ENCODE measurements at regions not wholly inside any gene's neighbourhood (a gene's known extent, or its start where the extent isn't known, plus 50 kb on each side); places are given as distances from the start of the nearest gene placed in this dataset.

- TF ChIP-seq Cebpa-rat (IDR thresholded peaks at IDR 0.05) = no peak
- no peak overlapping the region for H3K4me3 ChIP-seq
- H3K4me2 ChIP-seq = peak overlapping the region in 4 of 11 experiments; percentile 11 to 38 (median 28); a peak in 4 of 22 replicates
- H3K36me3 ChIP-seq = no peaks in the 10 kb centered on the region
- H3K9ac ChIP-seq = no peak overlapping the region
- no peaks in the 10 kb centered on the region for H3K27me3 ChIP-seq
- H3K27ac ChIP-seq = no peak overlapping the region
- H3K9me3 ChIP-seq (replicated peaks in 1 of 11) = peaks cover 0 to 11% (median 0%) of the 10 kb centered on the region in 11 experiments; a peak in 4 of 22 replicates
- peaks cover 0 to 21% (median 10%) of the 10 kb centered on the region in 10 experiments; a peak in 15 of 20 replicates for H3K4me1 ChIP-seq
- no peaks in the 10 kb centered on the region for H4K20me1 ChIP-seq
Measured at GRCh38 chr17:56699186-56699894, 105.8 kb downstream of the NOG start.

GRCh38 chr17:56700919-56701420 is 107.5 kb downstream of the NOG start:
- H3K27me3 ChIP-seq = no peaks in the 10 kb centered on the region
- no peaks in the 10 kb centered on the region for H4K20me1 ChIP-seq
- H3K4me3 ChIP-seq = no peak overlapping the region
- peaks cover 0 to 11% (median 0%) of the 10 kb centered on the region in 11 experiments; a peak in 4 of 22 replicates for H3K9me3 ChIP-seq (replicated peaks in 1 of 11)
- no peak overlapping the region for H3K27ac ChIP-seq
- H3K4me1 ChIP-seq = peaks cover 0 to 19% (median 10%) of the 10 kb centered on the region in 10 experiments; a peak in 15 of 20 replicates
- TF ChIP-seq Cebpa-rat (IDR thresholded peaks at IDR 0.05) = no peak
- no peaks in the 10 kb centered on the region for H3K36me3 ChIP-seq
- no peak overlapping the region for H3K4me2 ChIP-seq
- no peak overlapping the region for H3K9ac ChIP-seq

- no peak overlapping the region for H3K27ac ChIP-seq
- H3K36me3 ChIP-seq = no peaks in the 10 kb centered on the region
- no peak overlapping the region for H3K4me3 ChIP-seq
- peaks cover 9 to 22% (median 10%) of the 10 kb centered on the region in 11 experiments; a peak in 21 of 22 replicates for H3K9me3 ChIP-seq (replicated peaks in 1 of 11)
- H3K4me2 ChIP-seq = no peak overlapping the region
- no peak overlapping the region for H3K9ac ChIP-seq
- no peak for TF ChIP-seq Cebpa-rat (IDR thresholded peaks at IDR 0.05)
- no peaks in the 10 kb centered on the region for H3K27me3 ChIP-seq
- no peaks in the 10 kb centered on the region for H3K4me1 ChIP-seq
- H4K20me1 ChIP-seq = no peaks in the 10 kb centered on the region; a peak in 1 of 22 replicates
Measured at GRCh38 chr17:56707312-56708219, 114.1 kb downstream of the NOG start.

- Histone ChIP-seq H3K9ac (no peak overlapping the region), H3K36me3 (no peaks in the 10 kb centered on the region), H4K20me1 (no peaks in the 10 kb centered on the region; a peak in 1 of 22 replicates), H3K4me1 (no peaks in the 10 kb centered on the region), H3K4me2 (no peak overlapping the region), H3K4me3 (no peak overlapping the region), H3K27me3 (no peaks in the 10 kb centered on the region), H3K9me3 (replicated peaks in 1 of 11) (peaks cover 15 to 25% (median 16%) of the 10 kb centered on the region in 11 experiments), H3K27ac (no peak overlapping the region)
- no peak for TF ChIP-seq Cebpa-rat (IDR thresholded peaks at IDR 0.05)
Measured at GRCh38 chr17:56708220-56708558, 114.7 kb downstream of the NOG start.

GRCh38 chr17:56708670-56709410 is 115.3 kb downstream of the NOG start:
- peaks cover 10 to 32% (median 22%) of the 10 kb centered on the region in 11 experiments for H3K9me3 ChIP-seq (replicated peaks in 1 of 11)
- no peaks in the 10 kb centered on the region for H3K36me3 ChIP-seq
- no peak overlapping the region for H3K4me2 ChIP-seq
- no peaks in the 10 kb centered on the region for H3K4me1 ChIP-seq
- H3K27ac ChIP-seq = no peak overlapping the region
- H4K20me1 ChIP-seq = no peaks in the 10 kb centered on the region; a peak in 1 of 22 replicates
- no peaks in the 10 kb centered on the region for H3K27me3 ChIP-seq
- H3K9ac ChIP-seq = no peak overlapping the region
- no peak for TF ChIP-seq Cebpa-rat (IDR thresholded peaks at IDR 0.05)
- no peak overlapping the region for H3K4me3 ChIP-seq

GRCh38 chr17:56710986-56711385 is 117.5 kb downstream of the NOG start:
- Histone ChIP-seq H3K36me3 (no peaks in the 10 kb centered on the region), H3K27me3 (no peaks in the 10 kb centered on the region), H3K27ac (no peak overlapping the region), H3K9me3 (replicated peaks in 1 of 11) (peaks cover 9 to 34% (median 27%) of the 10 kb centered on the region in 11 experiments), H3K9ac (no peak overlapping the region), H3K4me2 (no peak overlapping the region), H3K4me1 (peaks cover under 1 to 11% (median 8%) of the 10 kb centered on the region in 10 experiments), H4K20me1 (no peaks in the 10 kb centered on the region; a peak in 1 of 22 replicates), H3K4me3 (no peak overlapping the region)
- TF ChIP-seq Cebpa-rat (IDR thresholded peaks at IDR 0.05) = no peak

GRCh38 chr17:56715613-56716357 is 117.9 kb downstream of the C17orf67 start:
- peak overlapping the region; percentile 45 to 86 (median 78); a peak in 21 of 22 replicates for H3K4me2 ChIP-seq
- H3K4me1 ChIP-seq = peaks cover 15 to 59% (median 49%) of the 10 kb centered on the region in 10 experiments
- no peak for TF ChIP-seq Cebpa-rat (IDR thresholded peaks at IDR 0.05)

GRCh38 chr17:56717471-56717870 is 116.2 kb downstream of the C17orf67 start:
- no peak overlapping the region for H3K4me3 ChIP-seq
- H3K4me1 ChIP-seq = peaks cover 15 to 67% (median 52%) of the 10 kb centered on the region in 10 experiments
- peak overlapping the region in 8 of 11 experiments; percentile 43 to 82 (median 76); a peak in 16 of 22 replicates for H3K27ac ChIP-seq
- no peaks in the 10 kb centered on the region for H3K36me3 ChIP-seq
- TF ChIP-seq Cebpa-rat (IDR thresholded peaks at IDR 0.05) = no peak
- H3K9ac ChIP-seq = peak overlapping the region in 5 of 11 experiments; percentile 8 to 63 (median 31); a peak in 6 of 22 replicates
- H3K27me3 ChIP-seq = no peaks in the 10 kb centered on the region
- H3K4me2 ChIP-seq = peak overlapping the region; percentile 4 to 86 (median 78); a peak in 21 of 22 replicates
- no peaks in the 10 kb centered on the region for H4K20me1 ChIP-seq
- H3K9me3 ChIP-seq (replicated peaks in 1 of 11) = peaks cover 3 to 24% (median 19%) of the 10 kb centered on the region in 11 experiments

More at GRCh38 chr17:56715613-56716357, 117.9 kb downstream of the C17orf67 start:
- no peaks in the 10 kb centered on the region for H4K20me1 ChIP-seq
- peaks cover 9 to 34% (median 27%) of the 10 kb centered on the region in 11 experiments for H3K9me3 ChIP-seq (replicated peaks in 1 of 11)
- no peaks in the 10 kb centered on the region for H3K27me3 ChIP-seq
- no peaks in the 10 kb centered on the region for H3K36me3 ChIP-seq
- H3K9ac ChIP-seq = peak overlapping the region in 7 of 11 experiments; percentile 37 to 75 (median 58); a peak in 13 of 22 replicates
- peak overlapping the region in 9 of 11 experiments; percentile 12 to 82 (median 73); a peak in 17 of 22 replicates for H3K27ac ChIP-seq
- H3K4me3 ChIP-seq = peak overlapping the region in 3 of 10 experiments; percentile 15 to 20 (median 19); a peak in 3 of 20 replicates
